Trophoblast cell (in vitro differentiated cells and primary cell): ENCODE measurements at regions not wholly inside any gene's neighbourhood (a gene's known extent, or its start where the extent isn't known, plus 50 kb on each side); places are given as distances from the start of the nearest gene placed in this dataset.
"Not testable (repeated sequence)": the region's sequence is repeated elsewhere in the genome, so short reads cannot be mapped to it uniquely, and the experiment has no call there.

Experiments
- DNase-seq, 2 donors: peaks; one replicate each; pipeline ENCODE4 v3.0.0-alpha.2; 2016
- H2AFZ ChIP-seq: 2 replicates; pipeline ENCODE4 v1.6.1; 2013; ENCODE audit warnings: low read length, moderate library complexity, mild to moderate bottlenecking; ENCODE audit not compliant: insufficient read depth, poor library complexity
- H2AK5ac ChIP-seq: 2 replicates; pipeline ENCODE4 v1.6.1; 2013; ENCODE audit warnings: mild to moderate bottlenecking, low read length
- H2BK120ac ChIP-seq: 2 replicates; pipeline ENCODE4 v1.6.1; 2013; ENCODE audit warnings: low read length, mild to moderate bottlenecking, moderate library complexity; ENCODE audit not compliant: insufficient read depth, poor library complexity
- H2BK12ac ChIP-seq: 2 replicates; pipeline ENCODE4 v1.6.1; 2013; ENCODE audit warnings: mild to moderate bottlenecking, low read length, moderate library complexity
- H2BK5ac ChIP-seq: 2 replicates; pipeline ENCODE4 v1.6.1; 2013; ENCODE audit warnings: low read length, low read depth, moderate library complexity, mild to moderate bottlenecking; ENCODE audit not compliant: poor library complexity
- H3K14ac ChIP-seq: 2 replicates; pipeline ENCODE4 v1.6.1; 2013; ENCODE audit warnings: mild to moderate bottlenecking, low read length
- H3K18ac ChIP-seq: 2 replicates; pipeline ENCODE4 v1.6.1; 2013; ENCODE audit warnings: mild to moderate bottlenecking, low read length
- H3K23ac ChIP-seq: 2 replicates; pipeline ENCODE4 v1.6.1; 2013; ENCODE audit warnings: low read length
- H3K27ac ChIP-seq: 2 replicates; pipeline ENCODE4 v1.5.1; 2013; ENCODE audit warnings: low read depth, mild to moderate bottlenecking, inconsistent platforms, low read length, moderate library complexity
- H3K27me3 ChIP-seq: 2 replicates; pipeline ENCODE4 v1.6.1; 2013; ENCODE audit warnings: inconsistent platforms, mild to moderate bottlenecking, low read length, moderate library complexity; ENCODE audit not compliant: insufficient read depth
- H3K36me3 ChIP-seq, 2 experiments: 1 replicate in 1 of 2; 2 replicates in 1 of 2; pipeline ENCODE4 v1.6.1; 2013; ENCODE audit warnings: low read length in 2 of 2, mild to moderate bottlenecking in 2 of 2, moderate library complexity in 1 of 2; ENCODE audit not compliant: insufficient read depth in 2 of 2, control insufficient read depth in 1 of 2
- H3K4ac ChIP-seq: 2 replicates; pipeline ENCODE4 v1.6.1; 2013; ENCODE audit warnings: low read depth, mild to moderate bottlenecking, low read length, moderate library complexity
- H3K4me1 ChIP-seq, 2 experiments: 1 replicate in 1 of 2; 2 replicates in 1 of 2; pipeline ENCODE4 v1.6.1; 2013; ENCODE audit warnings: low read length in 2 of 2, mild to moderate bottlenecking in 2 of 2, moderate library complexity in 1 of 2; ENCODE audit not compliant: insufficient read depth in 2 of 2, control insufficient read depth in 1 of 2
- H3K4me2 ChIP-seq: 2 replicates; pipeline ENCODE4 v1.6.1; 2013; ENCODE audit warnings: inconsistent platforms, mild to moderate bottlenecking, low read length, moderate library complexity
- H3K4me3 ChIP-seq: 2 replicates; pipeline ENCODE4 v1.5.1; 2013; ENCODE audit warnings: mild to moderate bottlenecking, low read depth, low read length, inconsistent platforms
- H3K79me1 ChIP-seq: one replicate; pipeline ENCODE4 v1.6.1; 2013; ENCODE audit warnings: low read length
- H3K79me2 ChIP-seq: 2 replicates; pipeline ENCODE4 v1.6.1; 2013; ENCODE audit warnings: low read length, mild to moderate bottlenecking; ENCODE audit not compliant: control insufficient read depth, insufficient read depth, poor library complexity
- H3K9ac ChIP-seq: 2 replicates; pipeline ENCODE4 v1.6.1; 2013; ENCODE audit warnings: mild to moderate bottlenecking, low read length
- H3K9me3 ChIP-seq: 2 replicates; pipeline ENCODE4 v1.6.1; 2013; ENCODE audit warnings: low read depth, mild to moderate bottlenecking, control low read depth, inconsistent platforms, low read length; ENCODE audit not compliant: insufficient read depth
- H4K12ac ChIP-seq: 2 replicates; pipeline ENCODE4 v1.6.1; 2013; ENCODE audit warnings: low read depth, mild to moderate bottlenecking, low read length, moderate library complexity
- H4K8ac ChIP-seq: 2 replicates; pipeline ENCODE4 v1.6.1; 2013; ENCODE audit warnings: low read depth, mild to moderate bottlenecking, low read length, moderate library complexity
- H4K91ac ChIP-seq: one replicate; pipeline ENCODE4 v1.6.1; 2013; ENCODE audit warnings: low read depth, mild to moderate bottlenecking, low read length, moderate library complexity
- WGBS: extraction: QIAGEN DNeasy Blood & Tissue Kit; methylation state at CpG from one replicate; pipeline ENCODE4 v1.1.7; 2013; ENCODE audit warnings: missing lambda C conversion rate; ENCODE audit not compliant: insufficient read length, insufficient coverage; ENCODE audit errors: extremely low coverage; 5-methylcytosine and 5-hydroxymethylcytosine counted together

DNA sequence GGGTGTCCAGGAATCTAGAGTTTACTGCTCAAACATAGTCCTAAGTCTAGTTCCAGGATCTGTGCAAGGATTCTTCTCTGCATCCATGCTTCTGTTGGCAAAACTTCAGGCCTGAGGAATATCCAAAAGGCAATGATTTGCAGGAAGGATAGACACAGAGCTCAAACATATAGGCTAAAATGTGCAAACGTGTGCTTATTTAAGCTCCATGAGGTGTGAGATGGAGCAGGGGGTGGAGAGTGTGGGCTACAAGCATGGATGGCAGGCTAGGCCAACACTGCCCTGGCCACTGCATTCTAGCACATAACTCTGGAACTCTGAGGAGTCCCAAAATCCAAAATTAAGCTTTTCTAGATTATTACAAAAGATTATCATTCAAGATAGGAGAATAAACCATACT, 301.1 kb downstream of the PAX3 start:
- no CpG with 5 or more reads among the region's 1 CpG for WGBS
- DNase-seq, result no peak
- Histone ChIP-seq H3K4me3 (no peak overlapping the region), H2BK5ac (no peak overlapping the region), H3K18ac (no peak overlapping the region), H4K91ac (no peak overlapping the region), H2AFZ (no peak overlapping the region), H3K23ac (no peak overlapping the region), H3K79me1 (no peaks in the 10 kb centered on the region), H3K79me2 (no peaks in the 10 kb centered on the region), H2BK12ac (peak overlapping the region; percentile 83), H3K9me3 (no peaks in the 10 kb centered on the region), H2BK120ac (peak overlapping the region; percentile 38), H3K36me3 (no peaks in the 10 kb centered on the region), H2AK5ac (peak overlapping the region; percentile 35), H4K8ac (no peak overlapping the region), H3K9ac (no peak overlapping the region), H4K12ac (no peak overlapping the region), H3K4me1 (peaks cover 4 to 5% of the 10 kb centered on the region in 2 experiments), H3K14ac (no peak overlapping the region), H3K4ac (no peak overlapping the region), H3K27me3 (no peaks in the 10 kb centered on the region), H3K27ac (no peak overlapping the region), H3K4me2 (no peak overlapping the region)

DNA sequence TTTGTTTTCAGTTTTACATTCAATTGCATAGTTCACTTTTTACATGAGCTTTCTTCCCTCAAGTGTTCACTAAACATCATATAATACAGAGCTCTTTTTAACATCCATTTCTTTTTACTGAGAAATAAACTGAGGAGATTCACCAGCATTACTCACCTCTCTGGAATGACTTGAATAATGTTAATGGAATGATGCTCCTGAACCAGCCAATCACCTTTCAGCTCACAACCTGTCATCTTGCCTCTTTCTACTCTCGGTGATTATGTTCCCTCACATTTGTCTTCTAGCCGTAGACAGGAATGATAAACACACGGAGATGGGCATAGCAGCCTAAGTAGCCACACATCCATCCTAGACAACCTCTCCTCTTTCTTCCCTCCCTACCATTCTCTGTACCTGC, 301.7 kb downstream of the PAX3 start:
- no peaks in the 10 kb centered on the region for H3K79me2 ChIP-seq
- DNase-seq, result peak; percentile 55 to 76
- no peak overlapping the region for H3K18ac ChIP-seq
- no peak overlapping the region for H3K4ac ChIP-seq
- H4K8ac ChIP-seq, result no peak overlapping the region
- H3K79me1 ChIP-seq, result no peaks in the 10 kb centered on the region
- H3K4me1 ChIP-seq, result peaks cover 4 to 5% of the 10 kb centered on the region in 2 experiments
- H3K4me3 ChIP-seq, result no peak overlapping the region
- WGBS, result no CpG with 5 or more reads among the region's 3 CpGs
- no peak overlapping the region for H4K91ac ChIP-seq
- H3K23ac ChIP-seq, result no peak overlapping the region
- H3K9me3 ChIP-seq, result no peaks in the 10 kb centered on the region
- no peak overlapping the region for H2BK12ac ChIP-seq
- no peaks in the 10 kb centered on the region for H3K27me3 ChIP-seq
- H2AK5ac ChIP-seq, result no peak overlapping the region
- H3K9ac ChIP-seq, result no peak overlapping the region
- no peak overlapping the region for H2AFZ ChIP-seq
- no peak overlapping the region for H2BK5ac ChIP-seq
- no peak overlapping the region for H3K14ac ChIP-seq
- H3K4me2 ChIP-seq, result peak overlapping the region; percentile 3
- no peak overlapping the region for H3K27ac ChIP-seq
- no peaks in the 10 kb centered on the region for H3K36me3 ChIP-seq
- no peak overlapping the region for H4K12ac ChIP-seq
- H2BK120ac ChIP-seq, result no peak overlapping the region

DNA sequence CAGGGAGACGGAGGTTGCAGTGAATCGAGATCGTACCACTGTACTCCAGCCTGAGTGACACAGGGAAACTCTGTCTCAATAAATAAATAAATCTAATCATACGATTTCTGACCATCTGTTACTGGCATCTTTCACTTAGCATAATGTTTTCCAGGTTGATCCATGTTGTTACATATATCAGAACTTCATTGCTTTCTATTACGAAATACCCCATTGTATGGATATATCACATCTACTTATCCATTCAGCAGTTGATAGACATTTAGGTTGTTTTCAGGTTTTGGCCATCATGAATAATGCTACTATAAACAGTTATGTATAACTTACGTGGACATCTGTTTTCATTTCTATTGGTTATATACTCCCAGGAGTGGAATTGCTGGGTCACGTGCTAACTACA, 303.9 kb downstream of the PAX3 start:
- H3K79me1 ChIP-seq, result no peaks in the 10 kb centered on the region
- H3K4me2 ChIP-seq, result no peak overlapping the region
- no peak overlapping the region for H3K4ac ChIP-seq
- H2BK120ac ChIP-seq, result no peak overlapping the region
- H3K23ac ChIP-seq, result no peak overlapping the region
- H3K18ac ChIP-seq, result no peak overlapping the region
- H3K4me1 ChIP-seq, result peaks cover 4 to 5% of the 10 kb centered on the region in 2 experiments
- H3K14ac ChIP-seq, result no peak overlapping the region
- H3K27me3 ChIP-seq, result no peaks in the 10 kb centered on the region
- no peaks in the 10 kb centered on the region for H3K79me2 ChIP-seq
- H3K36me3 ChIP-seq, result no peaks in the 10 kb centered on the region
- no peak overlapping the region for H3K27ac ChIP-seq
- H2AK5ac ChIP-seq, result no peak overlapping the region
- no peak overlapping the region for H2AFZ ChIP-seq
- H2BK5ac ChIP-seq, result no peak overlapping the region
- no peak overlapping the region for H4K91ac ChIP-seq
- DNase-seq, result no peak
- H3K4me3 ChIP-seq, result no peak overlapping the region
- no peak overlapping the region for H3K9ac ChIP-seq
- H2BK12ac ChIP-seq, result no peak overlapping the region
- H4K8ac ChIP-seq, result no peak overlapping the region
- H4K12ac ChIP-seq, result no peak overlapping the region
- no peaks in the 10 kb centered on the region for H3K9me3 ChIP-seq
- no CpG with 5 or more reads among the region's 7 CpGs for WGBS

DNA sequence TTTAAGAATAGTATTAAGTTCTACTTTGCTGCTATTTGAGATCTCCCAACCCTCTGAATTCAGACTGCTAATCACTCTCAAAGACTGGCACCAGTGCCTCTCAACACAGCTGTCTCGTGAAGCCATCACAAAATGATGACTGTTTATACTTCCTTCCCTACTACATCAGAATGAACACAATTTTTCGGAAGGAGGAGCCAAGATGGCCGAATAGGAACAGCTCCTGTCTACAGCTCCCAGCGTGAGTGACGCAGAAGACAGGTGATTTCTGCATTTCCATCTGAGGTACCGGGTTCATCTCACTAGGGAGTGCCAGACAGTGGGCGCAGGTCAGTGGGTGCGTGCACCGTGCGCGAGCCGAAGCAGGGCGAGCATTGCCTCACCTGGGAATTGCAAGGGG, 314.4 kb downstream of the PAX3 start:
- H2AFZ ChIP-seq, H3K4me1 ChIP-seq, H3K9ac ChIP-seq, H4K12ac ChIP-seq, H3K79me2 ChIP-seq, DNase-seq, H3K23ac ChIP-seq, H2BK120ac ChIP-seq, H2BK5ac ChIP-seq, H3K4ac ChIP-seq, H3K27ac ChIP-seq, H4K91ac ChIP-seq, H3K4me3 ChIP-seq, H2BK12ac ChIP-seq, H3K27me3 ChIP-seq, H3K4me2 ChIP-seq, H3K9me3 ChIP-seq, H2AK5ac ChIP-seq, H3K14ac ChIP-seq, H4K8ac ChIP-seq, H3K79me1 ChIP-seq, H3K36me3 ChIP-seq, H3K18ac ChIP-seq: not testable (repeated sequence)
- no CpG with 5 or more reads among the region's 13 CpGs for WGBS
